Ishikawa (cell line): ENCODE measurements at regions not wholly inside any gene's neighbourhood (a gene's known extent, or its start where the extent isn't known, plus 50 kb on each side); places are given as distances from the start of the nearest gene placed in this dataset.

Experiments
- CEBPB ChIP-seq: IDR thresholded peaks from 2 replicates; pipeline ENCODE4 v1.6.1; 2012
- CREB1 ChIP-seq: IDR thresholded peaks from 2 replicates; pipeline ENCODE4 v1.6.1; 2012; ENCODE audit warnings: low read depth
- EGR1 ChIP-seq: IDR thresholded peaks from 2 replicates; pipeline ENCODE4 v1.6.1; 2012
- EP300 ChIP-seq: IDR thresholded peaks from 2 replicates; pipeline ENCODE4 v1.6.1; 2012; ENCODE audit warnings: borderline replicate concordance
- FOXM1 ChIP-seq: IDR thresholded peaks from 2 replicates; pipeline ENCODE4 v1.6.1; 2012; ENCODE audit warnings: low read depth, borderline replicate concordance
- MAX ChIP-seq: IDR thresholded peaks from 2 replicates; pipeline ENCODE4 v1.6.1; 2012
- NFIC ChIP-seq: IDR thresholded peaks from 2 replicates; pipeline ENCODE4 v1.6.1; 2012
- RAD21 ChIP-seq: IDR thresholded peaks from 2 replicates; pipeline ENCODE4 v1.6.1; 2012; ENCODE audit warnings: low read depth
- REST ChIP-seq: IDR thresholded peaks from 2 replicates; pipeline ENCODE4 v1.6.1; 2012; ENCODE audit warnings: low read depth, mild to moderate bottlenecking
- TAF1 ChIP-seq: IDR thresholded peaks from 2 replicates; pipeline ENCODE4 v1.6.1; 2012; ENCODE audit warnings: low read depth, mild to moderate bottlenecking
- TCF12 ChIP-seq: IDR thresholded peaks from 2 replicates; pipeline ENCODE4 v1.6.1; 2012; ENCODE audit warnings: low read depth
- TEAD4 ChIP-seq: IDR thresholded peaks from 2 replicates; pipeline ENCODE4 v1.6.1; 2012
- YY1 ChIP-seq: IDR thresholded peaks from 2 replicates; pipeline ENCODE4 v1.6.1; 2012; ENCODE audit warnings: low read depth
- ZBTB7A ChIP-seq: IDR thresholded peaks from 2 replicates; pipeline ENCODE4 v1.6.1; 2012; ENCODE audit warnings: low read depth
- TF ChIP-seq, protein P1 (sequence below): IDR thresholded peaks from 2 replicates; pipeline ENCODE4 v1.6.1; 2012

- TF ChIP-seq RAD21 (no peak), REST (no peak), TCF12 (no peak), FOXM1 (no peak), ZBTB7A (no peak), NFIC (no peak), TEAD4 (no peak), MAX (no peak), EP300 (no peak), EGR1 (no peak), YY1 (no peak), CREB1 (no peak), CEBPB (no peak)
- TF ChIP-seq, protein P1, sequence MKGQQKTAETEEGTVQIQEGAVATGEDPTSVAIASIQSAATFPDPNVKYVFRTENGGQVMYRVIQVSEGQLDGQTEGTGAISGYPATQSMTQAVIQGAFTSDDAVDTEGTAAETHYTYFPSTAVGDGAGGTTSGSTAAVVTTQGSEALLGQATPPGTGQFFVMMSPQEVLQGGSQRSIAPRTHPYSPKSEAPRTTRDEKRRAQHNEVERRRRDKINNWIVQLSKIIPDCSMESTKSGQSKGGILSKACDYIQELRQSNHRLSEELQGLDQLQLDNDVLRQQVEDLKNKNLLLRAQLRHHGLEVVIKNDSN, result no peak
Measured at GRCh38 chr11:96878299-96879051, 488.7 kb downstream of the JRKL start.

DNA sequence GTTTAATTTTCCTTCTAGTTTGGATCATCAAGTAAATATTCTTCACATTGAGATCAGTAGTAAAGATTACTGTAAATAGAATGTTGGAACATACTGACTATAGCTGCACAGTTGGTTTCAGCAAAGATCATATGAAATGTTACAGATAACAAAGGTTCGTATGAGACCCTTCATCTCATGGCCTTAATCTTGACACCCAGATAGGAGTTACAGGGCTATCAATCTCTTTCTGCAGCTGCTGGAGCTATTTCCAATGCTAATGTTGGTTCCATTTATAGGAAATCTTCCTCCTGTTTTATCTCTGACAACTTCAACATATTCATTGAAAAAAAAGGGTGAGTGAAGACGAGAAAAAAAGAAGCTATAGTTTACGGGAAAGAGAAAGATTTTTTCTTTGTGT is 495.6 kb downstream of the JRKL start:
- TF ChIP-seq FOXM1, result no peak
- no peak for TF ChIP-seq TEAD4

DNA sequence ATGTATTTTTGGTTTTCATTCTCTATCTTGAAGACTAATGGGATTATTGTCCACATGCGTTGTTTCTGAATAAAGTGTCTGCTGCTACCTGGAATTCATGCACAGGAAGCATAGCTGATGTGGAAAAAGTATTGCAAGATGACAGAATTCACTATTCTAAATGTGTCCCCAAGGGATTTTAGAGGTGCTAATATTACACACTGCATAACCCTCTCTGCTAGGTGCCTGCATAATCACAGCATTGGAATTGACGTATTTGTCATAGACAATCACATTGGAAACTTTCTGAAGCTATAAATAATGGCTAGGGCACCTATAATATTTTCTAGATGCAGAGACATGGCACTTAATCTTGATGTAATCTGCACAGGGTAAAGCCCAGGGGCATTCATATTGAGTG is 496.1 kb downstream of the JRKL start:
- TF ChIP-seq MAX (no peak), ZBTB7A (no peak), FOXM1 (no peak), REST (no peak), RAD21 (no peak), EP300 (no peak)
- TF ChIP-seq, protein P1, result no peak

DNA sequence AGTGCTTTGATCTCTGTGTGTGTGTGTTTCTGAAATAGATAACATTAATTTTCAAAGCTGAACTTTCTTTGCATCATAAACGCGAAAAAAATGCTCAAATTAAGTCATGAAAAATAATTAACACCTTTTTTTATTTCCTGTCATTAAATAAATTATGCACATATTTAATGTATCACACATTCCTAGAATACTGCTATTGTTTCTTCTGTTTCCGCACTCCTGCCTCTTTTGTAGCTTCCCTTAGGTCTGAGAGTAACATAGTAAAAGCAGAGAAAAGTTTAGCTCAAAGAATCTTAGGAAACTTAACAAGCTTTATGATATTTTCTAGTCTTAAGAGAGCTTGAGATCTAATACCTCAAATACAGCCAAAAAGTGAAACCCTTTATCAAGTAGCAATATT is 504.2 kb downstream of the JRKL start:
- TF ChIP-seq EP300, result no peak
- no peak for TF ChIP-seq MAX
- TF ChIP-seq EGR1, result no peak
- no peak for TF ChIP-seq CREB1
- TF ChIP-seq, protein P1, result no peak
- TF ChIP-seq NFIC, result no peak
- no peak for TF ChIP-seq TEAD4
- no peak for TF ChIP-seq CEBPB
- TF ChIP-seq ZBTB7A, result no peak
- TF ChIP-seq TAF1, result no peak
- TF ChIP-seq FOXM1, result no peak
- no peak for TF ChIP-seq RAD21
- no peak for TF ChIP-seq REST
- no peak for TF ChIP-seq YY1
- no peak for TF ChIP-seq TCF12
